Tongue (tissue), 1 donor: ENCODE measurements at regions not wholly inside any gene's neighbourhood (a gene's known extent, or its start where the extent isn't known, plus 50 kb on each side); places are given as distances from the start of the nearest gene placed in this dataset.

Experiments used
- DNase-seq: peaks from one replicate; pipeline ENCODE4 v3.0.0-alpha.2; 2015

DNA sequence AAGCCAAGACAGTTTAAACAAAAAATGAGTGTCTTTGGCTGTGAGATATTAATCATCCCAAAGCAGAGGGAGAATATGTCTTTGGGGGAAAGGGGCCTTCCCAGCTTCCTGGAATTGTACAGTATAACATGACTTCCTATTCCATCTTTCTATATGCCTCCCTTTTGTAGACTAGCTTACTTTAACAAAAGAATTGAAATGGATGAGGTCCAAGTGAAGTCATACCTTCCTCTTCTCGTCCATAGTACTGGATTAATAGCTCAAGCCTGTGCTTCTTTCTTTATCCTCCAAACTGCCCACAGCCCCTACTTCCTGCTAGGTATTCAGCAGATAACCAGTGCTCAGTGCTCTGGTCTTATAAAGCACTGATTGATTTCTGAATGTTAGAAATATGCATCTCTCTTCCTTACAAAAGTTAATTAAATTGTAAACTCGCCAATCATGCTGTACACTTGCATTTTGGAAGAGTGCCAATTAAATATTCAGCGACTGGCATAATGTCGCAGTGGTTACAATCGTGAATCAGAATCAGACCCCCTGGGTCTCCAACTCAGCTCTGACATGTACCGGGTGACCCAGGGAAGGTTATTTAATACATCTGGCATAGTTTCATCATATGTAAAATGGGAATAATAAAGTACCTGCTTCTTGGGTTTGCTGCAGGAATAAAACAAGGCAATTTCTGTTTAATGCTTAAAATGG is 325.1 kb downstream of the RND3 start:
- DNase-seq: no peak

DNA sequence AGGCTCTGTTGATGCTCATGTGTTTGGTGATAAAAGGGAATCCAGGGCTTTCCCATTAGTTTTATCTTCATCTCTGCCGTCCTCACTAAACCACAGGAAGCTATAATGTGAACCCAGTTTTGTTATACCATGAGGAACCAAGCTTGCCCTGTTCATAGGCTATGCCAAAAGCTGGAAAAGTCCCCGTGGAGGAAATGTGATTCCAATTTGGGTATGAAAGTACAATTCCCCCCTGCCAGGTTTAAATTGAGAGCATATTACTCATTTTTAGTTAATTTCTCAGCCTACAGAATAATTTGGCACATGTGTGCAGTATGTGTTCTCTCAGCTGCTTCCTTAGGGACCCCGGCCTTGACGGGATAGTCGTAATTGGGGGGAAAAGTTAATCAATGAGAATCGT is 327.4 kb downstream of the RND3 start:
- DNase-seq: no peak

DNA sequence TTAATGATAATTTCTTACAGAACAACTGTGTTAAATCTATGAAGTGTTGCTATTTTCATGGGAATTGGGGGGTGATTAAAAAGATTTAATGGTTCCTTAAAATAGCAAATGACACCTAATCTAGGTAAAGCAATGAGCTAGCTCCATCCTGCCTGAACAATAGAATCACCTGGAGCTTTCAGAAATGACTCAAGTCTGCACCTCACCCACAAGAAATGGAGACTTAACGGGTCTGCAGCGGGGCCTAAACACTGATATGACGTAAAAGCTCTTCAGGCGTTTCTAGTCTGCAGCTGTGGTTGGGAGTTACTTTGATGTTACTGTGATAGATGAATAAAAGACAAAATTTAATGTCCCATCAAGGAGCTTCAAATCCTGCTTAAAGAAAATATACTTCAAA is 328.2 kb downstream of the RND3 start:
- DNase-seq: no peak

DNA sequence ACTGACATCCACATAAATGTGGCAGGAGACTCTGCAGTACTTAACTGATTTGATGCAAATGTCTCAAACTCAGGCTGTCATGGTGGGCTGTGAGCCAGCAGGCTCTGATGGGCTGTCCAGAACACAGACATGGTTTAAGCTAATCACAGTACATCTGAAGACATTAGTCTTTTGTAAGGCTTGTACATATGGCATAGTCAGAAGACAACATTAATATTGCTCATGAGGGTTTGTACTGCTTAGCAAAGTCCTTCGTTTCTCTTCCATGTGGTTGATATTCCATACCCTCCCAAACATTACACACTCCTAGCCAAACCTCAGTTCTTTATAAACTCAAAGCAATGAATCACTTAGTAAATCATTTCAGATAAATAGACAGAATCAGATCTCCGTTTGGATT is 330.6 kb downstream of the RND3 start:
- DNase-seq: no peak

DNA sequence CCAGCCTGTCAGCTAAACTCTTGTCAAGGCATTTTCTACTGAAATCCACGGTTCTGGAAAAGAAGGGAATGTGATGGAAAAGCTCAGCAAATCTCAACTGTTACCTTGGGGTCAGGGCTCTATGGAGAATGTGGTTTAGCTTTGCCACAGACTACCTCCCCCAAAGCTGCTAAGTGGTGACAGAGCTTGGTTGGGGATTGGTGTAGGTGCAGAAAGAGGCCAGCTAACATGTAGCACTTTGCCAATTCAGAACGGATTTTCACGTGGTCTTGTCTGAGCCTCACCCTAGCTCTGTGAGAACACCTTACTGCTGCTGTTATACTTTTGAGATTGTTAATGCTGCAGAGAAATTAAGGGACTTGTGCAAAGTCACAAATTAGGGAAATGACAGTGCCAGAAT is 331.1 kb downstream of the RND3 start:
- no peak for DNase-seq

DNA sequence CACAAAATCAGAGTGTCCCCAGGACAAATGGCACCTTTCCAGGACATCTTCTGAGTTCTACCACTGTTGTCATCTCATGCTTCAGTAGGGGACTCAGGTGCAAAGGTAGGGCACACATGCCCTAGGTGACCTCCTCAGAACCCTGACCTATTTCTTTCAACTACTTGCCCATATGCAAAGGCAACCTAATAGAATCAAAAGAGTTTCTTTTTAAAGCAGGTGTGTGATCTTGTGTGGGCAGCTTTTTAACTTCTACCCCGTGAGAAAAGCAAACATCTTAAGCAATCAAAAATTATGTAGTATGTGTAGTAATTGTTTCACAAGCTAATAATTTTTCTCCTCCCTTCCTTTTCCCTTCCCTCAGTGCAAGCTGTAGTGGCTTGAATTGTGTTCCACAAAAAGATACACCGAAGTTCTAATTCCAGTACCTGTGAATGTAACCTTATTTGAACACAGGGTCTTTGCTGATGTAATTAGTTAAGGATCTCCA is 333.1 kb downstream of the RND3 start:
- no peak for DNase-seq

DNA sequence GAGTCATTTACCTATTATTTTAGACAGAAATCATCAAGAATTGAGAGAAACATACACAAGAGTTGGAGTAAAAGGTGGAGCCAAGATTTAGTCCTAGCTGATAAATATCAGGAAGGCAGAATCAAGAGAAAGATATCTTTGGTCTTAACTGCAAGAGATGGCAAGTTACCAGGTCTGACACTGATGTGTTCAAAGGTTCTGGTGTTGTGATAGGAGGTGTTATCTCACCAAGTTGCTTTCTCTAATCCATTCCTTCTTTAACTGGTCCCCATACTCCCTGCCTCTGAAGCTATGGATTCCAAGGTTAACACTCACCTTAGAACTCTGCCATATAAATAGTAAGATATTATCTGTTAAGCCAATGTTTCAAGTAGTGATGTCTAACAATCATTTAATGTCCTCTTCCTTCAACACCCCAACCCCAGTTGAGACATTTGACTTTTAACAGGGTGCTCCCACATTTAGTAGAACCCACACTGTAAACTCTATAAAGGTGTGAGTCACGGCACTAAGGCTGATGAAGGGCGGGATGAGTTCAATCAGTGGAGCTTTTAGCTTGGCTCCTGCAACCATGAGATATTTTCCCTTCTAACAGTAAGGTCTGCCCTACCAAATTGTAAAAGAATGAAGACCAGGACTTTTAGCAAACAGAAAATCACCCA is 333.7 kb downstream of the RND3 start:
- no peak for DNase-seq

DNA sequence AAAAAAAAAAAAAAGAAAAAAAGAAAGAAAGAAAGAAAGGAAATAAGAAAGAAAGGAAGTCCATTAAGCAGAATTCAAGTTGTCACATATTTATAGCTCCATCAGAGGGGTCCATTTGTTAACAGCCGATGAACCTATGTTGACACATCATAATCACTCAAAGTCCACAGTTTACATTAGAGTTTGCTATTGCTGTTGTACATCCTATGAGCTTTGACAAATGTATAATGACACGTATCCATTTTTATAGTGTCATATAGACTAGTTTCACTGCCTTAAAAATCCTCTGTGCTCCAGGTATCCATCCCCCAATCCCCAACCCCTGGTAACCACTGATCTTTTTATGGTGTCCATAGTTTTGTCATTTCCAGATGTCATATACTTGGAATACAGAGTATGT is 335.2 kb downstream of the RND3 start:
- DNase-seq: no peak

DNA sequence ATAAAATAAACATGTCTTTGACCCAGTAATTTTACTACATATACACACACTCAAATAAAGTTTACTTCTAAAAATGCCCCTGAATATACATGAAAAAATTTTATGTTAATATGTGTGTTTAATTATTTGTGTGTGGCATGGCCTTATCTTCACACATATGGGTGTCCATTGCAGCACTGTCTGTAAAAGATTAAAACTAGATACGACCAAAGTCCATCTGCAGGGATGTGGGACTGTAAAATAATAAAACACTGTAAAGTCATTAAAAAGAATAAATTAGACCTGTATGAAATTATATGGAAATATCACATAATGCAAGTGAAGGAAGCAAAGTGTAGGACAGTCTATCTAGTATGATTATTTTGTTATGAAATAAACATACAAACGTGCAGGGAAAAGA is 337.3 kb downstream of the RND3 start:
- DNase-seq: no peak

DNA sequence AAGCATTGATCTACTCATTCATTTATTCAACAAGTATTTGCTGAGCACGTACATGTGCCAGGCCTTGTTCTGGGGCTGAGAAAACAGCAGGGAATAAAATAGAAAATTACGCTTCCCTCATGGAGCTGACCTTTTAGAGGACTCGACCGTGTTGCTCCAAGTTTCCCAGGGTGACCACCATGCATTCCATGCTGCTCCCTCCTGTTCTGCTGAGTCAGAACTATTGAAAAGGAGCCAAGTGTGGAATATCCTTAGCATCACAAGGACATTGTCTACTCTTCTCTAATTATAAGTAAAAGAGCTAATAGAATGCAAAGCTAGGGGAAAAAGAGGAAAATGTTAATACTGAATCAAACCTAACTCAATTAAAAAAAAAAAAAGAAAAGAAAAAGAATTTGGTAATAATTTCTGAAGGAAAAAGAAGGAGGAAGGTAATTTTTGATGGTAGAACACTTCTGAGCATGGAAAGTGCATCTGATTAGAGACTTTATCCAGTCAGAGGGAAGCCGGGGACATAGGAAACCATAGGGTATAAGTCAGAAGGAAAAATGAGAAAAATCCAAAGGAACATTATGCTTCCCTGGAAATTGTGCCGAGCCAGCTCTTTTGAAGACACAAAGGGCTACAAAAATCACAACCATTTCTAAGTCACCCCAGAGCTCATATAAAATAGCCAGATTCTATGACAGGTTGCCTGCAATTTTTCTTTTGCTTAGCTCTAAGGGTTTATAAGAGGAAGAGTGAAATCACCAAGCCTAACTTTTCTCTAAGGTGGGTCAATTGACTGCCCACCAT is 339.4 kb downstream of the RND3 start:
- no peak for DNase-seq

DNA sequence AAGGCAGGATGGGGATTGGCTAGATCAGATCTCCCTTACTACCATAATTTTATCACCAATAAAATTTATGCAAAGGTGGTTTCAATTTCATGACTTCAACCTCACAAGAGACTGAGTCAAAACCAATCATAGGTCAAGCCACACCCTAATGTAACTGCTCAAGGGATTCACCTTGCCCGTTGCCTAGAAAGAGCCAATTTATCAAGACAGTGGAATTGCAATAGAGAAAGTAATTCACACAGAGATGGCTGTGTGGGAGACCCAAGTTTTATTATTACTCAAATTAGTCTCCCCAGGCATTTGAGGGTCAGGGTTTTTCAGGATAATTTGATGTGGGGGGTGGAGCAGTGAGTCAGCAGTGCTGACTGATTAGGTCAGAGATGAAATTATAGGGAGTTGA is 340.6 kb downstream of the RND3 start:
- no peak for DNase-seq

DNA sequence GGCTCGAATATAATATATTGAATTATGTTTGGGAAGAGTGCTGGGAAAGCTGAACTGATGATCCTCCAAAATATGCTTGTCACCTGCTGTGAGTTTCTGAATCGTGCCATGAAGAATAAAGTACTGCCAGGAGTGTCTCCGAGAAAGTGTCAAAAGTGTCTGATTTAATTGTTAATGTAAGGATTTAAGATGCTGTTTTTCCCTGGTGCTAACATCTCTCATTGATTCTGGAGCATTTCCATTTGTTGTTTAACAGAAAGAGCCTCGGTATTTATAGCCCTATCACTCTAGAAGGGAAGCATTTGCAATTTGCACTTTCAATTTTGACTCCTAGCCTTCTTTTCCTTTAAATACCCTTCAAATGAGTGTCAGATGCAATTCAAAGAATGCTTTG is 342.2 kb downstream of the RND3 start:
- no peak for DNase-seq

DNA sequence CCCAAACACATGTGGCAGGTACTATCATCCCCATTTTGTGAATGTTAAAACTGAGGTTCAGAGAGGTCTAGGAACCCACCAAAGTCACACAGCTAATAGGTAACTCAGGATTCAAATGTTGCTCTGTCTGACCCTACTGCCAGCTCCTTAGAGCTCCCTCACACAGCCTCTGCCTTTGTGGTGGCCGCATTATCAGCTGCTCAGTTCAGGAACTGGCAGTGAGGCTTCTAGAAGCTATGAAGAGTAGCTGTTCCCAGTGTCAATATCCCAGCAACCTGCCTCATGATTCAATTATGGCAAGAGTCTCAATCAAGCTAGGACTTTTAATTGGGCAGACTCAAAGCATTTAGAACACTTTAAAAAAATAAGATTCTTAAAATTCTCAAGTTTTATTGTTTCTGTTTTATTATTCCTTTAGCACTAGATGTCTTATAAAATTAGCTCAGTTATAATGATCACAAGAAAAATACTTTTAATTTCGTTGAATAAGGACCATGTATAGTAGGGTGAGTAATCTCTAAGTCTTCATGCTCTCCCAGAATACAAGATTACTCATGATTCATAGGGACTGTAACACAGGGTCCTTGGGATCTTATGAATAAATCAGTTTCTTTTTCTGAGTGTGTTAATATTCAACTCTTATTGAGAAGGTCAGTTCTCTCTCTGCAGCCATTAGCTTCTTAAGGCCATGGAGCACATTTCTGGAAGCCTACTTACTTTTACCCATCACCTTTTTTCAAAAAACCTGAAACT is 342.7 kb downstream of the RND3 start:
- DNase-seq: no peak

DNA sequence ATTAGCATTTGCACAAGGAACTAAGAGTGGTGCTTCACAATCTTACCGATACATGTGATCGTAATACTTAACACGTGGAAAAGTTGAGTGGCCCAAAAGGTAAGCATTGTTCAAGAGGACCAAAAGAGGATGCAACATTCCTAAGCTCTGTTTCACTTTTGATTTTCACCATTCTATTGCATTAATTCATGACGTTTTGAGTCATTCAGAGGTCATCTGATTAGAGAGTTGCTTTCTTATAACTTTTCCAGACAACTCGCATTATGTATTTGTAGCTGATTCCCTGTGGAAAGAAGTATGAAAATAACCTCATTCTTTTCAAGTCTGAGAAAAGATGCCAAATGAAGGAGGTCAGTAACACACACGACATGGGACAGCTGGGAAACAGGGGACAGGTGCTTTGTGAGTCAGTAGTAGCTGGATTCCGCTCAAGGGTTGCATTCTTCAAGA is 344.4 kb downstream of the RND3 start:
- DNase-seq: peak; percentile 40

DNA sequence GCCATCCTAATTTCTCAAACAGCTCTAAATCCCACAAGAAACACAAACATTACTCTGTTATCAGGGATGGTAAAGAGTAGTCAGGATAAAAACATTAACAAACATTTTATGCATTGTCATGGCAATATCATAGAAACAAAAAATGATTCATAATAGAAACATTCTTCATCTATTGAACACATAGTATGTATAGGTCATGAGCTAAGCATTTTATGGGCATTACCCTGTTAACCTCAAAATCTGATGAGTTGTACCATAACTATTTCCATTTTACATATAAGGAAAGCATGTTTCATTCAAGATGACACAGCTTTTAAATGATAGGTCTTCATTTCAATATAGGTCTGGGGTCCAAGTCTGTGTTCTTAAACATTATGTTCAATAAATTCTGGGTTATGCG is 344.9 kb downstream of the RND3 start:
- DNase-seq: no peak

DNA sequence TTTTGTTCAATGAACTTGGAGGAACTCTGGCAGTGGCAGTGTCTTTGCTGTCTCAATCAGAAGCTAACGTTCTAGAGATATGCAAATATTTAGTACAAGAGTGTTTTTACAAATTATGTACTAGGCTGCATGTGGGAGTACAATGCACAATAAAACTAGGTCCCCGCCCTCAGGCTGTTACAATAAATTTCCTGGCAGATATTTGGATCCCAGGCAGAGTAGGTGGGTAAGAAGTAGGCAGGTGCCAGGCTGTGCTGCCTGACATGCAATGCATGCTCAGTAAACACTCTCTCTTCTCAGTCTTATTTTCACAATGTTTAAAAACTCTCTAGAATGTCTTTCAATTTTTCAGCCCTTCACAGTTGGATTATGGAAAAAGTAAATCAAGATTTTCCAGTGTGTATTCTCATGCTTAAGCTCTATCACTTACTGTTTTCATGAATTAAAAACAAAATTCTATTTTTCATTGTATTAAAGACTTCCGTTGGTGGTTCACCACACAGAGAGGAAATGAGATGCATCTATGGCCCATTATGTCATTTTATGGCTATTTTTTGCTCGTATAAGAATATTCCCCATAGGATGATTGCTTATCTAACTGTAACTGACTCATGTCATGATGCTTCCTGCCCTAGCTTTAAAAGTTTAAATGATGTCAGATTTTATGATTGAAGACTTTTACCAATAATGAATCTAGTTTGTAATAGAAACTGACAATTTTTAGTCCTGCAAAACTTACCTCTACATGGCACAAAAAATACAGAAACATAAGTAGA is 346.1 kb downstream of the RND3 start:
- DNase-seq: no peak

DNA sequence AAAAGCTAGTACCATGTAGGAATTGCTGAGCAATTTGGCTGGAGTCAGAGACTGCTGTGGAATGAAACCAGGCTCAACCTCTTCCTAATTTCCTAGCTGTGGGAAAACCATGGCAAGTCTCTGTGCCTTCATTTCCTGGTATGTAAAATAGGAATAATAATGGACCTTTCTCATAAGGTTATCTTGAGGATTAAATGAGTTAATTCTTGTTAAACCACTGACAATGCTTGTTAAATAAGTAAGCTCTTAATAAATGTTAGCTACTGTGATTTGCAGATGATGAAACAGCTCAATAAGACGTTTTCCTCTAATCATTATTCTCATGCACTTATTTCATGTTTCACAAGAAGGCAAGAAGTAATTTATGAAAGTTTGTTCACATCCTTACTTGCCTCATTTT is 346.7 kb downstream of the RND3 start:
- no peak for DNase-seq

DNA sequence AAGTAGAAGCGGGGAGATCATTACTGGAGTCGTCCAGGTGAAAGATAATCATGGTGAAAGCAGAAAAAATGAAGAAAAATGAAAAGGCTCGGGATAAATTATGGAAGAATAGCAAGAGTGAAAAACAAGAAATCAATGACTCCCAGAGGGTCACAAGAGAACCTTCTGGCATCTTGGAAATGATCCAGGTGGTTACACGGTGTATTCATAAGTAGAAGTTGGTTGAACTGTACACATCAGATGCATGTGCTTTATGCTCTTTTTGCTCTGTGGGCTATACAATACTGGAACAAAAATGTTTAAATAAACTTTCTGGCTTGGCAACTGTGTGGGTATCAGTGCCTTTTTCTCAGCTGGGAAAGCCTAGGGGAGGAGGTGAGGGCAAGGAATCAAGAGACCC is 348.9 kb downstream of the RND3 start:
- no peak for DNase-seq

DNA sequence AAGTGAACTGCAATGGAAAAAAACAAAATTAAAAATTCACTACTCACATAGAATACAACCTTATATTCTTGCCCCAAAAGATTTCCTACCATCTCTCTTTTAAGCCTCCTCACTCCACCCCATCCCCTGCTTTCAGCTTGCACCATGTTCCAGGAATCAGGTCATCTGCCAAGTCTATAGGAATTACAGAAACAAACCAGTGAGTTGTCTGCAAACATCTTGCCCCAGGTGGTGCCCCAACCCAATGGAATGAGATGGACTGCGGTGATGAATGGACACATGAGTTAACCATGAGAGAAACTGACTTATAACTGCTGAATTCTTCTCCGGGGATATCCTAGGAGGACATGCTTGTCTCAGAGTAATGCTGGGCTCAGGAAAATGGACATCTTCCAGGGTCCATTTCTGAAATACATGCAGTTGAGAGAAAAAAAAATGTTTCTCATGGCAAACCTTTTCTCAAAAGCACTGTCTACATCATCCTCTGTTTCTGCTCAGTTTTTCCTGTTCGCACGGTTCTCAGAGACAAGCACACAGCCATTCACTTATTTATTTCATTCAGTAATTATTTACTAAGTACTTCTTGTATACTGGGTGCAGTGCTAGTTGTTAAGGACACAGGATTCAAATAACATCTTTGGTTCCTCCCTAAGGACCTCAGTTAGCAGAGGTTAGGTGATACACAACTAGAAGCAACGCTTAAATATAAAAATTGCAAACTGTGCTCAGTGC is 350.0 kb downstream of the RND3 start:
- DNase-seq: peak; percentile 58

DNA sequence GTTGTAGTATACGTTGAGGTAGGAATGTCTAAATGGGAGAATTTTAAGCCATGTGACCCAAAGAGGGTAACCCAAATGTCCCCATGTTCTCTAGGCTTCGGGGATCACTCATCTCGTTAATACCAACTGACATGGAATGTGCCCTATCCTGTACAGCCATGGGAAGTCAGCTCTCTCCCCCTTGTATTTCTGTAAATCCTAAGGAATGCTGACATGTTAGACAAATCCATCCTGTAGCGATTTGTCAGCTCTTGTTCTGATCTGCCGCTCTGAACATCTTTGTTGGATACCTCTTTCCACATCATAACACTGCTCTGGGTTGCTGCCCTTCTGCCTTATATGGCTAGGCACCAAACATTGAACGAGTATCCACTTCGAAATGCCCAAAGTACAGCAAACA is 350.6 kb downstream of the RND3 start:
- peak; percentile 35 for DNase-seq

DNA sequence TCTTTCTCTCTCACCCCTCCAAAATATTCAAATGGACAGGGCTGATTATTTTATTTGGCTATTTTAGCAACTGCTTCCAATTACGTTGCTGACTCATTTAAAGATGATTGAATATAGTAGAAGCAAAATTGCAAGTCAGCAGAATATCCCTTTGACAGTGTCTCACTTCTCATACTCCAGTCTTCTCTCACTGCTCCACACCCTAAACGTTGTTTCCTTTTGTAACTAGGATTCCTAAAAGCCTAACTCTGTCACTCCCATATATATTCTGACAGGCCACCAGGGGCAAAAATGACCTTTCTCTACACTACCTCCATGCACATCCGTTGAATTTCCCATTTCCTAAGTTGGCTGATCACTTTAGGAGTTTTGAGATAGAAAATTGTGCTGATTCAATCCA is 351.1 kb downstream of the RND3 start:
- DNase-seq: no peak
